NB4 (cell line): ENCODE measurements at regions not wholly inside any gene's neighbourhood (a gene's known extent, or its start where the extent isn't known, plus 50 kb on each side); places are given as distances from the start of the nearest gene placed in this dataset.

Source experiments
- CTCF ChIP-seq: IDR thresholded peaks from one replicate; pipeline ENCODE4 v1.5.1; 2012; ENCODE audit warnings: low read depth, low read length
- MAX ChIP-seq: IDR thresholded peaks from 2 replicates; pipeline ENCODE4 v1.6.1; 2011; ENCODE audit warnings: low read depth, low read length
- POLR2A ChIP-seq: IDR thresholded peaks from 2 replicates; pipeline ENCODE4 v1.6.1; 2011; ENCODE audit warnings: mild to moderate bottlenecking; ENCODE audit not compliant: insufficient read length; ENCODE audit errors: extremely low read depth

- TF ChIP-seq CTCF (no peak), POLR2A (no peak), MAX (no peak)
Observed at GRCh38 chr5:114210662-114211061, 151.2 kb upstream of the KCNN2 start.
